HG03097 (cell line): ENCODE measurements at regions not wholly inside any gene's neighbourhood (a gene's known extent, or its start where the extent isn't known, plus 50 kb on each side); places are given as distances from the start of the nearest gene placed in this dataset.
"Not testable (repeated sequence)": the region's sequence is repeated elsewhere in the genome, so short reads cannot be mapped to it uniquely, and the experiment has no call there.

Experiments
- ATAC-seq: cut with Tn5 transposase; IDR thresholded peaks from one replicate; pipeline ENCODE4 v1.9.1; 2021; ENCODE audit not compliant: unreplicated experiment, low FRiP score

DNA sequence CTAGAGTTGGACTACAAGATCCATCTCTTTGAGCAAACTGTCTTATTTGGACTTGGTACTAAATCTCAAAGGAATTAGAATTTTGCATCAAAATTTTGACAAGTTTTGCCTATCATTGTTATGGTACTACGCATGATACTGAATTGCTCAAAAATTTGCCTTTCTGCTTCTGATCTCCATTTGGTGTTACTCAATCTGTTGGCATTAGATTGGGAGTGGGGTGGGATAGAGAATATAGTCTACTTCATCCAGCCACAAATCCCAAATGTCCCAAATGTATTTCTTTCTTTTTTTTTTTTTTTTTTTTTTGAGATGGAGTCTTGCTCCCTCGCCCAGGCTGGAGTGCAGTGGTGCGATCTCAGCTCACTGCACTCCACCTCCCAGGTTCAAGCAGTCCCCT, 204.8 kb downstream of the TANC2 start:
- ATAC-seq = no peak

DNA sequence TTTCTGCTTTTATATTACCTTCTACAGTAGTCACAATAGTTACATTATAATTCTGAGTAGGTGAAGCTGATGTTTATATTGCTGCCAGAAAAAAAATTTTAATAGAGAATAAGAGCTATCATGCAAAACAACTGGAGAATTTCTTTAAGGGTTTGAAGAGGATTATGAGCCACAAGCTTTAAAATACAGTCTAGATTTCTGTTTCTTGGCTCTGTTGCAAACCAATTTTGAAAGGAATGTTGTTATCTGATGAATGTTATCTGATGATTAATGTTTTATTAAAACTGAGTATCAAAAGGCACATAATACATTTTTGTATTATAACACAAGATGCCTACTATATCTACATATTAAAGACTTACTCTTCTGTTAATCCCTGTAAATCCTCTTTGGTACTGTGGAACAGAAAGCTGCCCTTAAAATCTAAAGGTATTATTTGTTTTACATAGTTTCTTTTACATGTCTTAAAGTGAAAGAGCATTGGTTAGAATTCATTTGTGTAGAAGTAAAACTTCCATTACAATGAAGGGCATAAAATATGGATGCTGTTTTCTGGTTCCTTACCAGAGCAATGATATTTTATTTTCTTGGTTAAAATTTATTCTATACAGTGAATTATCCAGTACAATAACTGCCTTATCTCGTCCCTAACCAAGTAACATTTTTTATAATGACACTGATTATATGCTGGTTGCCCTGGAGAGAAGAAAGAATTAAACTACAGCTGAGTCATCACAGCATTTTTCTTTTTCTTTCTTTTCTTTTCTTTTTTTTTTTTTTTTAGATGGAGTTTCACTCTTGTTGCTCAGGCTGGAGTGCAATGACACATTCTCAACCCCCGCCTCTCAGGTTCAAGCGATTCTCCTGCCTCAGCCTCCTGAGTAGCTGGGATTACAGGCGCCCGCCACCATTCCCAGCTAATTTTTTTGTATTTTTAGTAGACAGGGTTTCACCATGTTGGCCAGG, 205.7 kb downstream of the TANC2 start:
- ATAC-seq = no peak

DNA sequence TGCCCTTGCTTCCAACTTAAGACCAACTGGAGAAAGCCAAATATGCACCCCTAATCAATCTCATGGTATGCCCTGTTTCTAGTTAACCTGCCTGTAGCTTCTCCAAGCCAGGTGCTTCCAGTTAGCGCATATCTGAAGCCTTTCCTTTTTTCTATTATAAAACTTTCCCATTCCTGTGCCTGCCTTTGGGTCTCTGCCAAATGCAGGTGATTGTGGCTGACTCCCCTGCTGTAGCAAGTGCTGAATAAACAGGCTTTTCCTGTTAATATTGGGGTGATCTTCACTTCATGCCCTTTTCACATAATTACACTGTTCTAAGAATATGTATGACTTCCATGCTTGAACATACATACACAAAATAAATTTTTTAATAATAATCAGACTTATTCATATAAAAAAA, 207.4 kb downstream of the TANC2 start:
- ATAC-seq = no peak

DNA sequence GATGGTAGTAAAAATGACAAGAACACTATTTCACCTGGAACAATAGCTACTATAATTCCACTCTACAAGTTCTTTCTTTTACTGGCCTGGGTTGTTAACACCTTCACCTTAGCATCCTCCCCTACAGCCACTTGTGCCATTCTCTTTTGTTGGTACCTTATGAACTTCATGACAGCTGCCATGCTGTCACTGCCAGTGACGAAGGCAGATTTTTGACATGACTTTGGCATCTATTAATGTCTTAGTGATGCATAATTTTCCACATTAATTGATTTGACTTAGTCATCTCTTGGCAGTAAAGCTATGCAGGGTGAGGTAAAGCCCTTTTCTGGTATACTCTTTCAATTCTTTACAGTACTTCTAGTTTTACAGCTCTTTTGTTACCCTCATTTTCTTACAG, 207.9 kb downstream of the TANC2 start:
- no peak for ATAC-seq

DNA sequence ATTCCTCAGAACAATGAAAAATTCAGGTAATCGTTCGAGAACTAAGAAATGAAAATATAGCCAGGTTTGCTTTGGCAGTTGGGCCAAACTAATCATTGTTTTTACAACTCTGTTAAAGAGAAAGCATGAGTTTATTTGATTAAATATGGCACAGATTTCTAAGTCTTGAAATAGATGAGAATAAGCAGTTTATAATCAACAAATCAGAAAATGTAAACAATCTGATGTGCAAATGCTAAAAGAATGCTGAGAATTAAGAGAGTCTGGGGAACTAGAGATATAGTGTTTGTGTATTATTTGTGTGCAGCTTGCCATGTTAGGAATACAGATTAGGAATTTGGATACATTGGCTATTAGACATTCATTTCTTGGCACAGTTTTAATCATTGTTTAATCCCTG, 212.5 kb downstream of the TANC2 start:
- ATAC-seq = no peak

DNA sequence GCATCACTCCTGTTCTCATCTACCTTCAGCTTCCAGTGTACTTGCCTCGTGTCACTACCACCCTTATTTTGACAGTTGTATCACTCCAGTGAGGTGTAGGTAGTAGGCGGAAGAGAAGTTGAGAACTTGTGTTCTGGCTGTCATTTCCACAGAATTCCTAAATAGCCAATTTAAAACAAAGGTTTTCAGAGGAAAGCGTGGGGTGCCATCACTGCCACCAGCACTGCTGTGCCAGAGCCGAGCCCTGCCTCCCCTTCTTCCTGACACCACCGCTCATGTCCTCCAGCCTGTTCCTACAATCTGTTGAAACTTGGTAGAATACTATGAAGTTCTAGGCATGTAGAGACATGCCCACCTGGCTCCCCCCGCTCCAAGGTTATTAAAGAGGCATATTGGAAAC, 215.8 kb downstream of the TANC2 start:
- no peak for ATAC-seq

DNA sequence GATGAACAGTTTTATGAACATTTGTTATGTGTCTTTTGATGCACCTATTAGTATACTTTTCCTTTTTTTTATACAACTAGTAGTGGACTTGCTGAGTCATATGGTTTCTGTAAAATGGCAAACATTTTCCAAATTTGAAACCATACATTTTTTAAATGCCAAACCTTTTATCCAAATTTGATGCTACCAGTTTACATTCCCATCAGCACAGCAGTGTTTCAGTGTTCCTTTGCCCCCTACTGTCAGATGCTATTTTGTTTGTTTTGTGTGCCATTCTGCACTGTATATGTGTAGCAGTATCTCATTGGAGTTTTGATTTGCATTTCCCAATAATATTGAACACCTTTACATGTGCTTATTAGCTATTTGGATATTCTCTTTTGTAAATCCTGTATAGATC, 219.4 kb downstream of the TANC2 start:
- no peak for ATAC-seq

DNA sequence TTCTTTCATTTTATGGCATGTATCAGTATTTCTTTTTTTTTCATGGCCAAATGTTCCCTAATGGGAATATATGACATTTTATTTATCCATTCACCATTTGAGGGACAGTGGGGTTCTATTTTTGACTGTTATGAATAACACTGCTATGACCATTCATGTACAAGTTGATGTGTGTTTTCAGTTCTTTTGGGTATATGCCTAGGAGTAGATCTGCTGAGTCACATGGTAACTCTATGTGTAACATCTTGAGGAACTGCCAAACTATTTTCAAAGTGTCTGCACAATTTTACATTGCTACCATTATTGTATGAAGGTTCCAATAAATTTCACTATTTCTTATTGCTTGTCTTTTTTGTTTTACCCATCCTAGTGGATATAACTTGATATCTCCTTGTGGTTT, 223.0 kb downstream of the TANC2 start:
- no peak for ATAC-seq

DNA sequence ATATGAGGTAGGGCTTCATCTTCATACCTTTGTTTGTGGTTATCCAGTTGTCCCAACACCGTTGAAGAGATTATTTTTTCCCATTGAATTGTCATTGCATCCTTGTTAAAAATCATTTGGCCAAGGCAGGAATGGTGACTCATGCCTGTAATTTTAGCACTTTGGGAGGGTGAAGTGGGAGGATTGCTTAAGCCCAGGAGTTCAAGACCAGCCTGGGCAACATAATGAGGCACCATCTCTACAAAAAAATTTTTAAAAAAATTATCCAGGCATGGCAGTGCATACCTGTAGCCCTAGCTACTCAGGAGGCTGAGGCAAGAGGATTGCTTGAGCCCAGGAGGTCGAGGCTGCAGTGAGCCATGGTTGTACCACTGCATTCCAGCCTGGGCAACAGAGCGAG, 223.9 kb downstream of the TANC2 start:
- ATAC-seq = no peak

DNA sequence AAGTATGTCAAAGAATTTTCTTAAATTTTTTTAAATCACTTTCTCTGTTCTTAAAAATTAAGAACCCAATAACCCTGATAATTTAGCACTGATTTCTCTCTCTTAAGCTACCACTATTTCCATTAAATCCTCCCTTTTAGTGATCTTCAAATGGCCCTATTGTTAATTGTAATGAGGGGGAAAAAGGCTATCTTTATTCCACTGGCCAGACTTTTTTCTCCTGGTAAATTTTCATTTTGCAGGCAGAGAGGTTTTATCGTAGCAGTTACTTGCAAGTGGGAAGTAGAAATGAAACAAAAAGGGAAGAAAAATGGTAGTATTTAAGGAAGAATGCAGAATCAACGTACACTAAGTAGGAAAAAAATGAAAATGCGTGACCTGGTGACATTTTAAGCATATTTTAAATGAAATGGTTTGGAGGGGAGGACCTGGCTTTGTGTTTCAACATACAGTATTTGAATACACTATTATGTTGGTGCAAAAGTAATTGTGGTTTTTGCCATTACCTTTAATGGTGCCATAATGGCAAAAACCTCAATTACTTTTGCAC, 224.9 kb downstream of the TANC2 start:
- no peak for ATAC-seq

DNA sequence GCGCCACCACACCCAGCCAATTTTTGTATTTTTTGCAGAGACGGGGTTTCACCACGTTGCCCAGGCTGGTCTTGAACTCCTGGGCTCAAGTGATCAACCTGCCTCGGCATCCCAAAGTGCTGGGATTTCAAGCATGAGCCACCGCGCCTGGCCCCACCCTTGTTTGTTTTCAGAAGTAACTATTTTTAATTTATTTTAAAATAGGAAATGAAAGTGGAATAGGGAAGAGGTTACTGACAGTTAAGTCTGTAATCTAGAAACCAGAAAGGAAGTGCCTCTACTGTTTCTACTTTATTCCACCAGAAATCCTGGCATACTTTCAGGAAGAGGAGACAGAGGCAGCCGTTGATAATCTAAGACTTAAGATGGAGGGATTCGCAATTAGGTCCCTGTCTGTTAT, 225.6 kb downstream of the TANC2 start:
- no peak for ATAC-seq

DNA sequence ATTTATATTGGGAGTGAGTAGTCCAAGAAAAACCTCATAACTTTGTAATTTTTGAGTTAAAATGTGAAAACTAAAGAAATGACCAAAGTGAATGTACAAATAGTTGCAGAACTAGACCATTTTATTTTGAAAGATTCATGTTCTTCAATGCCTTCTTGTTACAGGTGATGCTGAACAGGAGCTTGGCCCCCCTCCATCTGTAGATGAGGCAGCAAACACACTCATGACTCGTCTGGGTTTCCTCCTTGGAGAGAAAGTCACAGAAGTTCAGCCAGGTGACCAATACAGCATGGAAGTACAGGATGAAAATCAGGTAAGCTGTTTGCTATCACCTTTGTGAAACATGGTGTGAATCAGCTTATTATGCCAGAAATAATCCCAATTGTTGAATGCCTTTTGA, 227.8 kb downstream of the TANC2 start:
- no peak for ATAC-seq

DNA sequence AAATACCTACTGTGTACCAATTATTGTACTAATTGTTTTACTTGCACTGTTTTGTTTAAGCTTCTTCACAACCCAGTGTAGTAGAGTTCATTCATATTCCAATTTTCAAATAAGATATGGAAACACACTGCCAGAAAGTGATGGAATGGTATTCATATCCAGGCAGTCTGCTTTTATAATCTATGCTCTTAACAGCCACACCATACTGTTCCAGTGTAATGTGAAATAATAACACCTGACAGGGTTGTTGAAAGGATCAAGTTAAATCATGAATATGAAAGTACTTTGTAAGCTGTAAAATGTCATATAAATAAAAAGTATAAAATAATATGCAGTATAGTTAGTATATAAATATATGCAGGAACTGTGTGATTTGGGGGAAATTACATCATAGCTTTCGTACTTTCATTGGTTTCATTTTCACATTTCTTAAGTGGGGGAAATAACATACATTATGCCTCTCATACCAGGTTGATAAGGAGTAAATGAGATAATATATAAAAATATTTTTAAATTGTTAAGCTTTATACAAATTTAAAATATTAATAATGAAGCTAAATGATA, 230.8 kb downstream of the TANC2 start:
- no peak for ATAC-seq

DNA sequence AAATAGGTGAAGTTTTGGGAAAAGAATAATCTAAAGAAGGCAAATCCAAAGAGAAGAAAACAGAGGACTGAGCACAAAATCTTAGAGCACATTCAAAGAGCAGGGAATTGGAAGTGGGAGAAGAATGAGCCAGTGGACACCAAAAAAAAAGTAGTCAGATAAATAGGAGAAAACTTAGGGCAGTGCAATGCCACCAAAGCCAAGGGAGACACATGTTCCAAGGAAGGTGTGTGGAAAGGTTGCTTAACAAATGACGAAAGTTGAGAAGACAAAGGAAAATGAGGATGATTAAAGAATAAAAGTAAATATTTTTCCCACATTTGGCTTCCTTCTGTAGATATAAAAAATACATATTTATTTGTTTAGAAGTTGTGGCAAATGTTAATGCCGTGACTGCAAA, 237.6 kb downstream of the TANC2 start:
- no peak for ATAC-seq

DNA sequence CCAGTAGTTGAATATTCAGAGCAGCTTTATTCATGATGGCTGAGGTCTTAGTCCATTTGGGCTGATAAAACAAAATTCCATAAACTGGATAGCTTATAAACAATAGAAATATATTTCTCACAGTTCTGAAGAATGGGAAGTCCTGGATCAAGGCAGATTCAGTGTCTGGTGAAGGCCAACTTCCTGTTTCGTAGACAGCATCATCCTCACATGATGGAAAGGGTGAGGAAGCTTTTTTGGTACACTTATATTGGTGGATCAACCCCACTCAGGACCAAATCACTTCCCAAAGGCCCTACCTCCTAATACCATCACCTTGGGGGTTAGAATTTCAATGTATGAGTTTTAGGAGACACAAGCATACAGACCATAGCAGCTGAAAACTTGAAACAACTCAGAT, 224.2 kb downstream of the CYB561 start:
- no peak for ATAC-seq

DNA sequence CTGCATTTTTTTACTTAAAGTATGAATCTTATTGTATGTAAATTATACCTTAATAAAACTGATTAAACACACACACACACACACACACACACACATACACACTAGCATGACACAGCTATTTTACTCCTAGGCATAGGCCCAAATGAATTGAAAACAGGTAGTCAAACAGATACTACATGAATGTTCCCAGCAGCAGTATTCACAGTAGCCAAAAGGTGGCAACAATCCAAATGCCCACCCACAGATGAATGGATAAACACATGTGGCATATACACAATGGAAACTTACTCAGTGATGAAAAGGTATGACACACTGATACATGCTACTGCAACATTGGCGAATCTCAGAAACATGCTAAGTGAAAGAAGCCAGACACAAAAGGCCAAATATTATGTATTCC, 223.5 kb downstream of the CYB561 start:
- ATAC-seq = no peak

DNA sequence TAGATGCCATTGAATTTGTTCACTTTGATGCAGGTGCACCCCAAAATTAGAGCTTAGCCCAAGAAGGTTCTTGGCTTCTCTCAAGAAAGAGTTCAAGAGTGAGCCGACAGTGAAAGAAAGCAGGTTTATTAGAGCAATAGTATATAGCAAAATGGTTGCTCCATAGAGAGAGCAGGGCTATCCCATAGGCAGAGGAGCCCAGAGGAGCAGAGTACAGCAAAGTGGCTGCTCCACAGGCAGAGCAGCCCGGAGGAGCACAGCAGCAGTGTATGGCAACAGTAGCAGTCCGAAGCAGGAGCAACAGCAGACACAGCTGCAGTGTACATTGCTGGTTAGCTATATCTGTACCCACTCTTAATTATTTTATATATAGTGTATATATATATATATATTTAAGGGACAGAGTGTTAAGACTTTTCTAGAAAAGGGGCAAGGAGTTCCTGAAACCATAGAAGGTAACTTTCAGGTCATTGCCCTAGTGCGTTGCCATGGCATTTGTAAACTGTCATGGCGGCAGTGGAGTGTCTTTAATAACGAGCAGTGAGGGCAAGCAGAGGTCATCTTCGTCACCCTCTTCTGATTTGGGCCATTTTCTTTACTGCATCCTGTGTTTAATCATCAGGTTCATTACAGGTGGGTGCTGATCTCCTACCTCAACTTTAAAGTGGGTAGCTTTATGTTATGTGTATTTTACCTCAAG, 222.7 kb downstream of the CYB561 start:
- ATAC-seq = no peak

DNA sequence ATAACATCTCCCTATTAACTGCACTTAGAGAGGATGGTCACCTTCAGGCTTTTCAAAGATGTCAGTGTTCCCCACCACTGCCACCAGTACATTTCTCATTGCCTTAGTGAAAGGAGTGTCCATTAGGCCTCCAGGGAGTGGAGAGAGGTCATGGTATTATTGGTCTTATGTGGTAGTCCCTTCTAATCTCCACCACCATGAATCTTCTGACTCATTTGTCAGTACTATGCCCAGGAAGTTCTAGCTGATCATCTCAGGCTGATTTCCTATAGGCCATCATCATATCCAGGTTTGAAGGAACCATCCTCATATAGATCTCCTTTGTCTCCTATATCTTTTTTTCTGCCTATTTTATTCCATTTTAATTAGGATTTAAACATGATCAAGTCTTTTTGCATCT, 221.5 kb downstream of the CYB561 start:
- ATAC-seq = no peak

DNA sequence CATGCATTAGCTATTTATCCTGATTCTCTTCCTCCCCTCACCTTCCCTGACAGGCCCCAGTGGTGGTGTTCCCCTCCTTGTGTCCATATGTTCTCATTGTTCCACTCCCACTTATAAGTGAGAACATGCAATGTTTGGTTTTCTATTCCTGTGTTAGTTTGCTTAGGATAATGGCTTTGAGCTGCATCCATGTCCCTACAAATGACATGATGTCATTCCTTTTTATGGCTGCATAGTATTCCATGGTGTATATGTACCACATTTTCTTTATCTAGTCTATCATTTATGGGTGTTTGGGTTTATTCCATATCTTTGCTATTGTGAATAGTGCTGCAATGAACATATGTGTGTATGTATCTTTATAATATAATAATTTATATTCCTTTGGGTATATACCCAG, 219.4 kb downstream of the CYB561 start:
- ATAC-seq = not testable (repeated sequence)

DNA sequence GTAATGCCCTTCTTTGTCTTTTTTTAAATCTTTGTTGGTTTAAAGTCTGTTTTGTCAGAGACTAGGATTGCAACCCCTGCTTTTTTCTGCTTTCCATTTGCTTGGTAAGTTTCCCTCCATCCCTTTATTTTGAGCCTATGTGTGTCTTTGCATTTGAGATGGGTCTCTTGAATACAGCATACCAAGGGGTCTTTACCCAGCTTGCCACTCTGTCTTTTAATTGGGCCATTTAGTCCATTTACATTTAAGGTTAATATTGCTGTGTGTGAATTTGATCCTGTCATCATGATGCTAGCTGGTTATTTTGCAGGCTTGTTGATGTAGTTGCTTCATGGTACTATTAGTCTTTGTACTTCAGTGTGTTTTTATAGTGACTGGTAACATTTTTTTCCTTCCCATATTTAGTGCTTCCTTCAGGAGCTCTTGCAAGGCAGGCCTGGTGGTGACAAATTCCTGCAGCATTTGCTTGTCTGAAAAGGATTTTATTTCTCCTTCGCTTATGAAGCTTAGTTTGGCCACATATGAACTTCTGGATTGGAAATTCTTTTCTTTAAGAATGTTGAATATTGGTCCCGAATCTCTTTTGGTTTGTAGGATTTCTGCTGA, 215.0 kb downstream of the CYB561 start:
- ATAC-seq = not testable (repeated sequence)
